ENCODE measurements at regions not wholly inside any gene's neighbourhood (a gene's known extent, or its start where the extent isn't known, plus 50 kb on each side); places are given as distances from the start of the nearest gene placed in this dataset.

DNA sequence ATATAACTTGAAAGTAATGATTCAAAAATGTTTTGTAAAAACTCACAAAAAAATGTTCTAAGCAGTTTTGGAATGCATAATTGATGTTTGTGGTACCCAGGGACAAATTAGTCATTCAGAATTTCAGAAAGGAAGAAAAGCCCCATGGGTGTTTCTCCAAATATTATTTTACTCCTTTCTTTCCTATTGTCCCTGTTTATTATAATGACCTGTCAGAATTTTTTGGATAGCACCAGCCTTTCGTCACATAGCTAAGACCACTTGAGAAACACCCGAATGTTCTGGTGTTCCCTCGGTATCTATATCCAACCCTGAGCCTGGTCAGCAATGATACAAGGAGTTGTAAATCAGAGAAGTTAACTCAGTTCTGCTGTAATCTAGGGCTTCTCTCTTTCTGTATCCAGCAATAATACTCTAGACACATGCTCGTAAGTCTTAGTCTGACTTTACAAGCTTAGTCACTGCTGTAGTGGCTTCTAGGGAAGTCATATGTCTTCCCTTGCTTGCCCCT is 64.8 kb upstream of the MEOX2 start:
- no peak for TF ChIP-seq EZH2phosphoT487 (IDR thresholded peaks at IDR 0.05; ENCODE audit: borderline replicate concordance)
- TF ChIP-seq, protein P1, sequence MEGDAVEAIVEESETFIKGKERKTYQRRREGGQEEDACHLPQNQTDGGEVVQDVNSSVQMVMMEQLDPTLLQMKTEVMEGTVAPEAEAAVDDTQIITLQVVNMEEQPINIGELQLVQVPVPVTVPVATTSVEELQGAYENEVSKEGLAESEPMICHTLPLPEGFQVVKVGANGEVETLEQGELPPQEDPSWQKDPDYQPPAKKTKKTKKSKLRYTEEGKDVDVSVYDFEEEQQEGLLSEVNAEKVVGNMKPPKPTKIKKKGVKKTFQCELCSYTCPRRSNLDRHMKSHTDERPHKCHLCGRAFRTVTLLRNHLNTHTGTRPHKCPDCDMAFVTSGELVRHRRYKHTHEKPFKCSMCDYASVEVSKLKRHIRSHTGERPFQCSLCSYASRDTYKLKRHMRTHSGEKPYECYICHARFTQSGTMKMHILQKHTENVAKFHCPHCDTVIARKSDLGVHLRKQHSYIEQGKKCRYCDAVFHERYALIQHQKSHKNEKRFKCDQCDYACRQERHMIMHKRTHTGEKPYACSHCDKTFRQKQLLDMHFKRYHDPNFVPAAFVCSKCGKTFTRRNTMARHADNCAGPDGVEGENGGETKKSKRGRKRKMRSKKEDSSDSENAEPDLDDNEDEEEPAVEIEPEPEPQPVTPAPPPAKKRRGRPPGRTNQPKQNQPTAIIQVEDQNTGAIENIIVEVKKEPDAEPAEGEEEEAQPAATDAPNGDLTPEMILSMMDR (conservative IDR thresholded peaks at IDR 0.05; ENCODE audit: low read length) = no peak
- Histone ChIP-seq H2AFZ (ENCODE audit: low read length) (no peak overlapping the region), H3K9me2 (replicated peaks; ENCODE audit: low read depth, low read length) (no peaks in the 10 kb centered on the region), H3K79me2 (ENCODE audit: insufficient read depth, low read length) (no peaks in the 10 kb centered on the region), H3K27me3 (ENCODE audit: insufficient read depth, low read length, poor library complexity, severe bottlenecking) (no peaks in the 10 kb centered on the region), H3K9ac (ENCODE audit: low read depth, low read length, poor library complexity, severe bottlenecking) (no peak overlapping the region), H3F3A (ENCODE audit: low read depth) (no peaks in the 10 kb centered on the region), H3K4me1 (ENCODE audit: insufficient read depth, low read length, poor library complexity, severe bottlenecking) (peaks cover 1% of the 10 kb centered on the region), H3K4me3 (ENCODE audit: low read length, poor library complexity, severe bottlenecking) (no peak overlapping the region), H3K9me3 (ENCODE audit: insufficient read depth, low read depth, low read length) (no peaks in the 10 kb centered on the region), H3K36me3 (ENCODE audit: insufficient read depth, low read length) (no peaks in the 10 kb centered on the region), H4K20me1 (ENCODE audit: insufficient read depth, low read length, poor library complexity, severe bottlenecking) (no peaks in the 10 kb centered on the region), H3K4me2 (ENCODE audit: low read depth, low read length, poor library complexity, severe bottlenecking) (no peak overlapping the region)

DNA sequence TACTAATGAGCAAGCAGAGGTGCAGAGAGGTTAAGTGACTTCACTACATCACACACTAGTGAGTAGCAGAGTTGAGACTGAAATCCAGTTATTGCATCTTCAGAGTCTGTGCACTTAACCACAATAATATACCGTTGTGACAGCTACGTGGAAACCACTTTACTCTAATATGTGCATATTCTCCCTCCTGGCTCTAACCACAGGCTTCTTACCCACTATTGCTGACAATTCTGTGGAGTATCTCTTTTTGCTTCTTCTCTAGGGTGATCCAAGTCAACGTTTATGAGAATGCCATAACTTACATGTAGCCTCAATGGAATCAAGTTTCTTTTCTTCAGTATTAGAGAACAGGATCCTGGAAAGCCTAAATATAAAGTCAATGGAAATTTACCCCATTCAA is 64.2 kb upstream of the MEOX2 start:
- Histone ChIP-seq H3K9ac (ENCODE audit: low read depth, low read length, poor library complexity, severe bottlenecking) (no peak overlapping the region), H2AFZ (ENCODE audit: low read length) (no peak overlapping the region), H3K36me3 (ENCODE audit: insufficient read depth, low read length) (no peaks in the 10 kb centered on the region), H3K4me1 (ENCODE audit: insufficient read depth, low read length, poor library complexity, severe bottlenecking) (no peaks in the 10 kb centered on the region), H3F3A (ENCODE audit: low read depth) (no peaks in the 10 kb centered on the region), H3K79me2 (ENCODE audit: insufficient read depth, low read length) (no peaks in the 10 kb centered on the region), H3K4me3 (ENCODE audit: low read length, poor library complexity, severe bottlenecking) (no peak overlapping the region), H3K9me2 (replicated peaks; ENCODE audit: low read depth, low read length) (no peaks in the 10 kb centered on the region), H4K20me1 (ENCODE audit: insufficient read depth, low read length, poor library complexity, severe bottlenecking) (no peaks in the 10 kb centered on the region), H3K4me2 (ENCODE audit: low read depth, low read length, poor library complexity, severe bottlenecking) (no peak overlapping the region), H3K9me3 (ENCODE audit: insufficient read depth, low read depth, low read length) (no peaks in the 10 kb centered on the region), H3K27me3 (ENCODE audit: insufficient read depth, low read length, poor library complexity, severe bottlenecking) (no peaks in the 10 kb centered on the region)
- TF ChIP-seq EZH2phosphoT487 (IDR thresholded peaks at IDR 0.05; ENCODE audit: borderline replicate concordance) = no peak
- TF ChIP-seq, protein P1 (conservative IDR thresholded peaks at IDR 0.05; ENCODE audit: low read length) = no peak

DNA sequence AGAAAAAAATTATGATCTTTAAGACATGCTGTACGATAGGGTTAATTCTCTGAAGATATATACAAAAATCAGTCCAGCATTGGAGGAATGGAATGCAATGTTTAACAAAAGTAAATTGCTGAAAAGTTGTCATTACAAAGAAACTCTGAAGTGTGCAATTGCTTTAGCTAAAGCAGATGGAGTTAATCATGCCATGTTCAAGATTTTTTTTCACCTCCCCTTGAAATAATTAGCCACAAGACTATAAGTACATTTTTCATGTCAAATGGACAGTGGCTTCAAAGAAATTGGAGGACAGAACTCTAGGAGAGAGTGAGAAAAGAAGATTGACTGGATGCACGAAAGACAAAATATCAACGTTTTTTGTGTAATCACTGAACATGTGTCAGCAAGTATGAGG is 63.1 kb upstream of the MEOX2 start:
- H2AFZ ChIP-seq (ENCODE audit: low read length) = no peak overlapping the region
- no peak for TF ChIP-seq EZH2phosphoT487 (IDR thresholded peaks at IDR 0.05; ENCODE audit: borderline replicate concordance)
- TF ChIP-seq, protein P1 (conservative IDR thresholded peaks at IDR 0.05; ENCODE audit: low read length) = no peak

More for the DNA sequence above, 63.1 kb upstream of the MEOX2 start:
- H4K20me1 ChIP-seq (ENCODE audit: insufficient read depth, low read length, poor library complexity, severe bottlenecking) = no peaks in the 10 kb centered on the region
- no peaks in the 10 kb centered on the region for H3K4me1 ChIP-seq (ENCODE audit: insufficient read depth, low read length, poor library complexity, severe bottlenecking)
- no peak overlapping the region for H3K4me3 ChIP-seq (ENCODE audit: low read length, poor library complexity, severe bottlenecking)
- H3K9me3 ChIP-seq (ENCODE audit: insufficient read depth, low read depth, low read length) = no peaks in the 10 kb centered on the region
- no peak overlapping the region for H3K4me2 ChIP-seq (ENCODE audit: low read depth, low read length, poor library complexity, severe bottlenecking)
- no peaks in the 10 kb centered on the region for H3K27me3 ChIP-seq (ENCODE audit: insufficient read depth, low read length, poor library complexity, severe bottlenecking)
- H3K9ac ChIP-seq (ENCODE audit: low read depth, low read length, poor library complexity, severe bottlenecking) = no peak overlapping the region
- H3K9me2 ChIP-seq (replicated peaks; ENCODE audit: low read depth, low read length) = no peaks in the 10 kb centered on the region
- no peaks in the 10 kb centered on the region for H3F3A ChIP-seq (ENCODE audit: low read depth)
- no peaks in the 10 kb centered on the region for H3K79me2 ChIP-seq (ENCODE audit: insufficient read depth, low read length)
- H3K36me3 ChIP-seq (ENCODE audit: insufficient read depth, low read length) = no peaks in the 10 kb centered on the region
